Cardiac septum (tissue), 1 donor: ENCODE measurements at regions not wholly inside any gene's neighbourhood (a gene's known extent, or its start where the extent isn't known, plus 50 kb on each side); places are given as distances from the start of the nearest gene placed in this dataset.

ENCODE experiments used
- DNase-seq: peaks from one replicate; pipeline ENCODE4 v3.0.0-alpha.2; 2020; ENCODE audit warnings: low spot score
- intact Hi-C: fragments of 100-400 bp; cut with DNase I; formaldehyde crosslinking; loops from one replicate; pipeline ENCODE4 v1.14.0; 2022
- donor health status: DM: no; HTN: no; CAD: no.

GRCh38 chr3:14590569-14590968 lies 50.4 kb upstream of the GRIP2 start:
- no peak for DNase-seq
- intact Hi-C loops: no loop called here

GRCh38 chr3:14592390-14592789 lies 52.2 kb upstream of the GRIP2 start:
- no peak for DNase-seq
- intact Hi-C loops: no loop called here

GRCh38 chr3:14592836-14593235 lies 52.7 kb upstream of the GRIP2 start:
- intact Hi-C loops: no loop called here
- DNase-seq: no peak

- DNase-seq: no peak
- intact Hi-C loops: no loop called here
Measured at GRCh38 chr3:14594234-14594633, 54.1 kb upstream of the GRIP2 start.

GRCh38 chr3:14595561-14595960 lies 55.4 kb upstream of the GRIP2 start:
- no peak for DNase-seq
- intact Hi-C loops: no loop called here

GRCh38 chr3:14597266-14597665 lies 54.3 kb upstream of the CCDC174 start:
- DNase-seq: no peak
- intact Hi-C loops: no loop called here

GRCh38 chr3:14598143-14598569 lies 53.4 kb upstream of the CCDC174 start:
- intact Hi-C loops: no loop called here
- no peak for DNase-seq

GRCh38 chr3:14599488-14599887 lies 52.1 kb upstream of the CCDC174 start:
- intact Hi-C loops: no loop called here

GRCh38 chr3:14600075-14600474 lies 51.5 kb upstream of the CCDC174 start:
- no peak for DNase-seq

More at GRCh38 chr3:14599488-14599887, 52.1 kb upstream of the CCDC174 start:
- DNase-seq: no peak

GRCh38 chr3:14600856-14601610 lies 50.5 kb upstream of the CCDC174 start:
- DNase-seq: no peak
- intact Hi-C loops: loop anchor here (5.0 kb wide), 1 partner anchor 44 kb away; no protein-coding TSS in a partner anchor

More at GRCh38 chr3:14600075-14600474, 51.5 kb upstream of the CCDC174 start:
- intact Hi-C loops: loop anchor here (5.0 kb wide), 1 partner anchor 43 kb away; no protein-coding TSS in a partner anchor

GRCh38 chr3:14601692-14602005 lies 49.9 kb upstream of the CCDC174 start:
- DNase-seq: no peak
- intact Hi-C loops: loop anchor here (5.0 kb wide), 1 partner anchor 44 kb away; no protein-coding TSS in a partner anchor
